Peyer's patch (tissue), 4 donors: ENCODE measurements at regions not wholly inside any gene's neighbourhood (a gene's known extent, or its start where the extent isn't known, plus 50 kb on each side); places are given as distances from the start of the nearest gene placed in this dataset.

ENCODE experiments used
- DNase-seq, 3 donors: peaks; one replicate each; pipeline ENCODE4 v3.0.0-alpha.2; 2017 to 2019
- H3K27ac ChIP-seq, 4 donors: fragments of 200-600 bp; sonication (generic); one replicate each; pipeline ENCODE4 v1.5.1; 2016 to 2019
- H3K27me3 ChIP-seq, 2 donors: fragments of 200-600 bp; sonication (generic); one replicate each; pipeline ENCODE4 v1.5.1; 2019
- H3K36me3 ChIP-seq, 3 donors: fragments of 200-600 bp; sonication (generic); one replicate each; pipeline ENCODE4 v1.5.1; 2016 to 2019
- H3K4me1 ChIP-seq, 4 donors: fragments of 200-600 bp; sonication (generic); one replicate each; pipeline ENCODE4 v1.5.1; 2016 to 2019
- H3K4me3 ChIP-seq, 4 donors: fragments of 200-600 bp; sonication (generic); 1 replicate in 3 of 4; 2 replicates in 1 of 4; pipeline ENCODE4 v1.5.1; 2016 to 2019; ENCODE audit warnings: mild to moderate bottlenecking in 1 of 4
- H3K9me3 ChIP-seq, 4 donors: fragments of 200-600 bp; sonication (generic); one replicate each; pipeline ENCODE4 v1.5.1; 2016 to 2019; ENCODE audit warnings: mild to moderate bottlenecking in 1 of 4
- CTCF ChIP-seq, 6 experiments: fragments of 450-650 bp in 4 of 6; fragments of 200-600 bp in 2 of 6; sonication (generic) in 1 of 6; IDR thresholded peaks; one replicate each; pipeline ENCODE4 v1.5.1; 2017 to 2019; ENCODE audit warnings: antibody characterized with exemption in 6 of 6, mild to moderate bottlenecking in 3 of 6, moderate library complexity in 1 of 6
- POLR2A ChIP-seq, 2 donors: fragments of 450-650 bp; IDR thresholded peaks; one replicate each; pipeline ENCODE4 v1.5.1; 2017; ENCODE audit warnings: antibody characterized with exemption in 2 of 2, mild to moderate bottlenecking in 2 of 2, moderate library complexity in 2 of 2

- no peak for TF ChIP-seq POLR2A (IDR thresholded peaks at IDR 0.05)
- no peak for TF ChIP-seq CTCF (IDR thresholded peaks at IDR 0.05)
- Histone ChIP-seq H3K4me3 (no peak overlapping the region), H3K36me3 (no peaks in the 10 kb centered on the region), H3K4me1 (no peaks in the 10 kb centered on the region), H3K27me3 (no peaks in the 10 kb centered on the region), H3K27ac (no peak overlapping the region), H3K9me3 (no peaks in the 10 kb centered on the region)
- peak in 1 of 3 donors; percentile 9 for DNase-seq
Measured at GRCh38 chr1:29669912-29670311, 433.6 kb downstream of the PTPRU start.

- Histone ChIP-seq H3K9me3 (no peaks in the 10 kb centered on the region), H3K27me3 (no peaks in the 10 kb centered on the region), H3K4me1 (no peaks in the 10 kb centered on the region), H3K4me3 (no peak overlapping the region), H3K27ac (no peak overlapping the region), H3K36me3 (no peaks in the 10 kb centered on the region)
- peak in 2 of 3 donors; percentile 14 to 19 for DNase-seq
- TF ChIP-seq CTCF (IDR thresholded peaks at IDR 0.05) (no peak), POLR2A (IDR thresholded peaks at IDR 0.05) (no peak)
Measured at GRCh38 chr1:29669158-29669871, 433.0 kb downstream of the PTPRU start.

- TF ChIP-seq POLR2A (IDR thresholded peaks at IDR 0.05) (no peak), CTCF (IDR thresholded peaks at IDR 0.05) (no peak)
- Histone ChIP-seq H3K9me3 (no peaks in the 10 kb centered on the region), H3K4me1 (no peaks in the 10 kb centered on the region), H3K27me3 (no peaks in the 10 kb centered on the region), H3K27ac (no peak overlapping the region), H3K4me3 (no peak overlapping the region), H3K36me3 (no peaks in the 10 kb centered on the region)
- DNase-seq = peak in 1 of 3 donors; percentile 1
Measured at GRCh38 chr1:29668551-29669157, 432.3 kb downstream of the PTPRU start.

DNA sequence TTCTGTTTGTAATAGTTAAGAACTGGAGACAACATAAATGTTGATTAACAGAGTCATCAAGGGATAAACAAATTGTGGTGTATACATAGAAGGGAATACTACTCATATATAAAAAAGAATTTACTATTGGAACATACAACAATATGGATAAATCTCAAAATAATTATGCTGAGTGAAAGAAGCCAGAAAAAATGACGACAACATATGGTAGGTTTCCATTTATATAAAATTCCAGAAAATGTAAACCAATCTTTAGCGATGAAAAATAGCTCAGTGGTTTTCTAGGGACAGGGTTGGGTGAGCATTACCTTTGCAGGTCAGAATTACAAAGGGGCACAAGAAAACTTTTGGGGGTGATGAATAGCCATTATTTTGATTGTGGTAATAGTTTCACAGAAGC, 431.6 kb downstream of the PTPRU start:
- Histone ChIP-seq H3K27me3 (no peaks in the 10 kb centered on the region), H3K27ac (no peak overlapping the region), H3K4me3 (no peak overlapping the region), H3K36me3 (no peaks in the 10 kb centered on the region), H3K4me1 (no peaks in the 10 kb centered on the region), H3K9me3 (no peaks in the 10 kb centered on the region)
- no peak for TF ChIP-seq CTCF (IDR thresholded peaks at IDR 0.05)
- no peak for TF ChIP-seq POLR2A (IDR thresholded peaks at IDR 0.05)
- no peak for DNase-seq

GRCh38 chr1:29664711-29665110, 428.4 kb downstream of the PTPRU start:
- DNase-seq = no peak
- TF ChIP-seq POLR2A (IDR thresholded peaks at IDR 0.05) (no peak), CTCF (IDR thresholded peaks at IDR 0.05) (no peak)
- H3K4me3 ChIP-seq = no peak overlapping the region

More at GRCh38 chr1:29664711-29665110, 428.4 kb downstream of the PTPRU start:
- Histone ChIP-seq H3K4me1 (no peaks in the 10 kb centered on the region), H3K9me3 (peaks cover 0 to 8% (median 0%) of the 10 kb centered on the region in 4 donors), H3K27ac (no peak overlapping the region), H3K36me3 (no peaks in the 10 kb centered on the region), H3K27me3 (no peaks in the 10 kb centered on the region)
